Lower leg skin (tissue), 4 donors: ENCODE measurements at regions not wholly inside any gene's neighbourhood (a gene's known extent, or its start where the extent isn't known, plus 50 kb on each side); places are given as distances from the start of the nearest gene placed in this dataset.
"Not testable (repeated sequence)": the region's sequence is repeated elsewhere in the genome, so short reads cannot be mapped to it uniquely, and the experiment has no call there.

Experiments
- DNase-seq, 2 donors: peaks; one replicate each; pipeline ENCODE4 v3.0.0-alpha.2; 2019; ENCODE audit warnings: low spot score in 2 of 2
- H3K4me3 ChIP-seq: fragments of 200-600 bp; sonication (generic); 2 replicates; pipeline ENCODE4 v1.5.1; 2017; ENCODE audit warnings: mild to moderate bottlenecking, low read depth; ENCODE audit not compliant: poor library complexity, severe bottlenecking
- POLR2A ChIP-seq, 2 donors: fragments of 450-650 bp; IDR thresholded peaks; one replicate each; pipeline ENCODE4 v1.6.1; 2016 to 2017; ENCODE audit warnings: antibody characterized with exemption in 2 of 2, mild to moderate bottlenecking in 1 of 2, moderate library complexity in 1 of 2
- WGBS, 2 donors: methylation state at CpG; one replicate each; pipeline ENCODE4 v1.1.5; 2018; 5-methylcytosine and 5-hydroxymethylcytosine counted together
- intact Hi-C: fragments of 100-400 bp; cut with DNase I; formaldehyde crosslinking; loops from one replicate; pipeline ENCODE4 v1.15.0; 2023; ENCODE audit warnings: low total_unique reads
- TF ChIP-seq, protein P1 (sequence below), 3 donors: fragments of 450-650 bp; IDR thresholded peaks; one replicate each; pipeline ENCODE4 v1.5.1; 2016; ENCODE audit warnings: antibody characterized with exemption in 3 of 3, mild to moderate bottlenecking in 3 of 3, moderate library complexity in 2 of 3

DNA sequence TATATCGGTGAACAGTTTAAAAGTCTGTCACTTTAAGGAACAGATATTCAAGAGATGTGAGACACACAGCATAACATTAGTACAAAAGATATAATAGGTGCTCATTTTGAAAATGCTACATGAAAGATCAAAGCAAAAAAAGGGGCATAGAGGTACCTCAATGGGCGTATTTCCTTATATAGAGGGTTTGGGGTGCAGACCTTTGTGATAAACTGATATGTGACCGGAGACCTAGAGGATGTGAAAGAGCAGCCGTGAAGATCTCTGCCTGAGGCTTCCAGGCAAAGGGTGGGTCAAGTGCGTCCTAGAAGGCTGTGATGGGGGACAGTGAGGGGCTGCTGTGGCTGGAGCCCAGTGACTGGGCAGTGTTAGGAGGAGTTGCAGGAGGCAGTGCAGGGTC lies 551.4 kb downstream of the ETS1 start:
- no peak for TF ChIP-seq POLR2A (IDR thresholded peaks at IDR 0.05)
- TF ChIP-seq, protein P1, sequence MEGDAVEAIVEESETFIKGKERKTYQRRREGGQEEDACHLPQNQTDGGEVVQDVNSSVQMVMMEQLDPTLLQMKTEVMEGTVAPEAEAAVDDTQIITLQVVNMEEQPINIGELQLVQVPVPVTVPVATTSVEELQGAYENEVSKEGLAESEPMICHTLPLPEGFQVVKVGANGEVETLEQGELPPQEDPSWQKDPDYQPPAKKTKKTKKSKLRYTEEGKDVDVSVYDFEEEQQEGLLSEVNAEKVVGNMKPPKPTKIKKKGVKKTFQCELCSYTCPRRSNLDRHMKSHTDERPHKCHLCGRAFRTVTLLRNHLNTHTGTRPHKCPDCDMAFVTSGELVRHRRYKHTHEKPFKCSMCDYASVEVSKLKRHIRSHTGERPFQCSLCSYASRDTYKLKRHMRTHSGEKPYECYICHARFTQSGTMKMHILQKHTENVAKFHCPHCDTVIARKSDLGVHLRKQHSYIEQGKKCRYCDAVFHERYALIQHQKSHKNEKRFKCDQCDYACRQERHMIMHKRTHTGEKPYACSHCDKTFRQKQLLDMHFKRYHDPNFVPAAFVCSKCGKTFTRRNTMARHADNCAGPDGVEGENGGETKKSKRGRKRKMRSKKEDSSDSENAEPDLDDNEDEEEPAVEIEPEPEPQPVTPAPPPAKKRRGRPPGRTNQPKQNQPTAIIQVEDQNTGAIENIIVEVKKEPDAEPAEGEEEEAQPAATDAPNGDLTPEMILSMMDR (IDR thresholded peaks at IDR 0.05), result no peak
- DNase-seq, result no peak
- intact Hi-C loops, result no loop called here
- WGBS, 2 donors, result 75 to 78% methylated on average over 5 of the region's 5 CpGs
- H3K4me3 ChIP-seq, result no peak overlapping the region

DNA sequence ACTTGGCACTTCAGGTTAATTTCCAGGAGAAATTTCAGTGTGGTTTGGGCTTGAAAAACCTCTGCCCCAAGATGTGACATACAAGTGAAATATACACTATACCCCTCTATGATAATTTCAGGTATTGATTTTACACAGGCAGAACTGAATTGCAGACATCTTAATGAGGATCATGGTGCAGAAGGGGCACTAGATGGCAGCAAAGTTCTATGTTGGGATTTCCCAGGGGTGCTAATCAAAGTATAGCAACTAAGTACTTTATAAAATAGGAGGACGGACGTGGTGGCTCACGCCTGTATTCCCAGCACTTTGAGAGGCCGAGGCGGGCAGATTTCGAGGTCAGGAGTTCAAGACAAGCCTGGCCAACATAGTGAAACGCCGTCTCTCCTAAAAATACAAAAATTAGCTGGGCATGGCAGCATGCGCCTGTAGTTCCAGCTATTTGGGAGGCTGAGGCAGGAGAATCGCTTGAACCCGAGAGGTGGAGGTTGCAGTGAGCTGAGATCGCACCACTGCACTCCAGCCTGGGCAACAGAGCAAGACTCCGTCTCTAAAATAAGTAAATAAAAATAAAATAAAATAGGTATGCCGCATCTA lies 555.7 kb downstream of the ETS1 start:
- H3K4me3 ChIP-seq, intact Hi-C loops: not testable (repeated sequence)
- TF ChIP-seq, protein P1 (IDR thresholded peaks at IDR 0.05), result peak in 1 of 3 donors; percentile 49
- peak in 1 of 2 donors; percentile 47 for DNase-seq
- WGBS, 2 donors, result 55 to 56% methylated on average over 14 of the region's 14 CpGs

DNA sequence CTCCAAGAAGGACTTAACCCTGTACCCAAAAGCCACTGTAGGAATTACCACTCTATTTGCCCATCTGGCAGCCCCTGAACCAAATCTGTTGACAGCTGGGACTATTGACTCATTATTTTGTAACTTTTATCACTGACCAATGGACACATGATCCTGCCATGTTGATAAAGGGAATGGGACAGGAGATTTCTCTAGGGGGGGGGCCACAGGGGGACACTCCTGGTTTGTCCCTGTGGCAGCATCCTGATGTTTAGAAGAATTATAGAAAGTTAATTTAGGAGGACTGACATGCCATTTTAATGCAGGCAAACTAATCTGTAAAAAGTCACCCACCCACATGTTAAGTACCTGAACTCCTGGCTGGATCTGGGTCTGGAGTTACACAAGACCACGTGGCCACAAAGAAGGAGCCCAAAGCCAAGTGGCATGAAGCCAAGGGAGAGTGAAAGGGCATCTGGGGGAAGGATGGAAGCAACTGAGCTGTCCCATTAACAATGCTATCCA lies 558.1 kb downstream of the ETS1 start:
- H3K4me3 ChIP-seq, result no peak overlapping the region
- 5% methylated on average over 1 of the region's 1 CpG for WGBS, 2 donors
- DNase-seq, result no peak
- intact Hi-C loops, result no loop called here
- TF ChIP-seq POLR2A (IDR thresholded peaks at IDR 0.05), result no peak
- TF ChIP-seq, protein P1 (IDR thresholded peaks at IDR 0.05), result no peak

DNA sequence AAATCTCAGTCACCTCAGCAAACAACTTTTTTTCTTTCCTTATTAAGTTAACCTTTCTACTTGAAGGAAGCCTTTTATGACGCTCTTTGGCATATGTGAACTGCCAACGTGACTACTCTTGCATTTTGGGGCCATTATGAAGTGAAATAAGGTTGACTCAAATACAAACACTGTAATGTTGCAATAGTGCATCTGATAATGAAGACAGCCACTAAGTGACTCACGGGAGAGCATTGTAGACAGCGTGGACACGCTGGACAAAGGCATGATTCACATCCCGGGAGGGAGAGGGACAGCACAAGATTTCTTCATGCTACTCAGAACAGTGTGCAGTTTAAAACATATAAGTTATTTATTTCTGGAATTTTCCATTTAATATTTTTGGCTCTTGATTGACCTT lies 560.8 kb downstream of the ETS1 start:
- 39 to 44% methylated on average over 6 of the region's 6 CpGs for WGBS, 2 donors
- TF ChIP-seq POLR2A (IDR thresholded peaks at IDR 0.05), result no peak
- TF ChIP-seq, protein P1 (IDR thresholded peaks at IDR 0.05), result no peak
- no peak for DNase-seq
- intact Hi-C loops, result no loop called here
- H3K4me3 ChIP-seq, result no peak overlapping the region

DNA sequence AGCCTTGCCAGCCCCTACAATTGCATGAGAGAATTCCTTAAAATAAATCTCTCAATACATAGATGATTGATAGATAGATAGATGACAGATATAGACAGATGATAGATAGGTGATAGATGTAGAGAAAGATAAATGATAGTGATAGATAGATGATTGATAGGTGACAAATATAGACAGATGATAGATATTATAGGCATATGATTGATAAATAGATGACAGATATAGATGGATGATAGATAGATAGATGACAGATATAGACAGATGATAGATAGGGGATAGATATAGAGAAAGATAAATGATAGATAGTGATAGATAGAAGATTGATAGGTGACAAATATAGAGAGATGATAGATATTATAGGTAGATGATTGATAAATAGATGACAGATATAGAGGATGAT lies 564.6 kb downstream of the ETS1 start:
- intact Hi-C loops, result no loop called here
- no peak overlapping the region for H3K4me3 ChIP-seq
- TF ChIP-seq POLR2A (IDR thresholded peaks at IDR 0.05), result no peak
- TF ChIP-seq, protein P1 (IDR thresholded peaks at IDR 0.05), result no peak
- no peak for DNase-seq

DNA sequence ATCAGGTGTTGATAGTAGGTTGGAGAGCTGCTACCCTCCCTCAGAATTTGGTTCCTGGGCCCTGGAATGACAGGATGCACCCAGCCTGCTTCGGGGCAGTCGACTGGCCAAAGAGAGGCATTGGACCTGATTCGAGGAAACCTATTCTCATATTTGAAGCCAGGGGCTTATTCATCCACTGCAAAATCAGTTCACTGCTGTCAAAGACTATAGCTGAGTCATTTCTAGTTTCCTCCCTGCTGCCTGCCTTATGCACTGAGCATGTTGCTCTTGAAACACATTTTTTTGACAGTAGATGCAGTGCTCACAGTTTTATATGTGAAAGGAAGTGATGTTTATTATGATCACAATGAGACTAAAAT lies 565.4 kb downstream of the ETS1 start:
- intact Hi-C loops, result no loop called here
- H3K4me3 ChIP-seq, result no peak overlapping the region
- TF ChIP-seq POLR2A (IDR thresholded peaks at IDR 0.05), result no peak
- TF ChIP-seq, protein P1 (IDR thresholded peaks at IDR 0.05), result no peak
- no peak for DNase-seq
- 77 to 82% methylated on average over 3 of the region's 3 CpGs for WGBS, 2 donors
